Upper lobe of right lung (tissue), 1 donor: ENCODE measurements at regions not wholly inside any gene's neighbourhood (a gene's known extent, or its start where the extent isn't known, plus 50 kb on each side); places are given as distances from the start of the nearest gene placed in this dataset.

Experiments
- ATAC-seq: fragments of 200-7000 bp; cut with Tn5 transposase; one replicate; pipeline ENCODE4 v1.9.1; 2020; ENCODE audit warnings: mild to moderate bottlenecking, moderate library complexity
- DNase-seq: peaks from one replicate; pipeline ENCODE4 v3.0.0-alpha.2; 2020
- H3K27ac ChIP-seq: fragments of 200-600 bp; one replicate; pipeline ENCODE4 v1.8.0; 2022
- H3K27me3 ChIP-seq: fragments of 200-600 bp; one replicate; pipeline ENCODE4 v1.8.0; 2022; ENCODE audit warnings: mild to moderate bottlenecking
- H3K36me3 ChIP-seq: fragments of 200-600 bp; one replicate; pipeline ENCODE4 v1.8.0; 2022
- H3K4me1 ChIP-seq: fragments of 200-600 bp; one replicate; pipeline ENCODE4 v1.8.0; 2022
- H3K4me3 ChIP-seq: fragments of 200-600 bp; one replicate; pipeline ENCODE4 v1.8.0; 2022; ENCODE audit warnings: mild to moderate bottlenecking
- H3K9me3 ChIP-seq: fragments of 200-600 bp; one replicate; pipeline ENCODE4 v1.8.0; 2022
- CTCF ChIP-seq: fragments of 200-600 bp; IDR thresholded peaks from one replicate; pipeline ENCODE4 v1.8.0; 2022; ENCODE audit warnings: antibody characterized with exemption
- intact Hi-C: fragments of 100-400 bp; cut with DNase I; formaldehyde crosslinking; loops from one replicate; pipeline ENCODE4 v1.11.0; 2022
- donor health status: DM: no; HTN: yes; CAD: no; lungs with severe emphysema.

- ATAC-seq (no peak), DNase-seq (peak; percentile 46)
- intact Hi-C loops: no loop called here
- H3K36me3 ChIP-seq: no peaks in the 10 kb centered on the region
- H3K4me3 ChIP-seq: no peak overlapping the region
- H3K4me1 ChIP-seq: no peaks in the 10 kb centered on the region
- no peaks in the 10 kb centered on the region for H3K27me3 ChIP-seq
- TF ChIP-seq CTCF: no peak
- no peaks in the 10 kb centered on the region for H3K9me3 ChIP-seq
- no peak overlapping the region for H3K27ac ChIP-seq
Measured at GRCh38 chr7:155979994-155980393, 167.7 kb upstream of the SHH start.

- H3K9me3 ChIP-seq: no peaks in the 10 kb centered on the region
- H3K4me3 ChIP-seq: no peak overlapping the region
- no peak for ATAC-seq
- TF ChIP-seq CTCF: no peak
- H3K27ac ChIP-seq: no peak overlapping the region
- peak; percentile 36 for DNase-seq
- intact Hi-C loops: no loop called here
- H3K4me1 ChIP-seq: no peaks in the 10 kb centered on the region
- no peaks in the 10 kb centered on the region for H3K27me3 ChIP-seq
- H3K36me3 ChIP-seq: no peaks in the 10 kb centered on the region
Measured at GRCh38 chr7:155979566-155979965, 167.3 kb upstream of the SHH start.

- Histone ChIP-seq H3K27me3 (no peaks in the 10 kb centered on the region), H3K4me1 (no peaks in the 10 kb centered on the region), H3K27ac (no peak overlapping the region), H3K36me3 (no peaks in the 10 kb centered on the region), H3K4me3 (no peak overlapping the region), H3K9me3 (no peaks in the 10 kb centered on the region)
- intact Hi-C loops: no loop called here
- no peak for ATAC-seq
- peak; percentile 44 for DNase-seq
- TF ChIP-seq CTCF: no peak
Measured at GRCh38 chr7:155975490-155975889, 163.2 kb upstream of the SHH start.

- H3K4me1 ChIP-seq: no peaks in the 10 kb centered on the region
- H3K4me3 ChIP-seq: no peak overlapping the region
- intact Hi-C loops: no loop called here
- no peaks in the 10 kb centered on the region for H3K9me3 ChIP-seq
- DNase-seq (peak; percentile 42), ATAC-seq (peak; percentile 30)
- TF ChIP-seq CTCF: no peak
- H3K27me3 ChIP-seq: no peaks in the 10 kb centered on the region
- no peaks in the 10 kb centered on the region for H3K36me3 ChIP-seq
- H3K27ac ChIP-seq: no peak overlapping the region
Measured at GRCh38 chr7:155974186-155974897, 162.1 kb upstream of the SHH start.

- Histone ChIP-seq H3K27ac (no peak overlapping the region), H3K27me3 (no peaks in the 10 kb centered on the region), H3K4me1 (no peaks in the 10 kb centered on the region), H3K36me3 (no peaks in the 10 kb centered on the region), H3K9me3 (no peaks in the 10 kb centered on the region), H3K4me3 (no peak overlapping the region)
- TF ChIP-seq CTCF: no peak
- DNase-seq (no peak), ATAC-seq (peak; percentile 31)
- intact Hi-C loops: no loop called here
Measured at GRCh38 chr7:155973451-155973997, 161.3 kb upstream of the SHH start.
